ENCODE measurements at regions not wholly inside any gene's neighbourhood (a gene's known extent, or its start where the extent isn't known, plus 50 kb on each side); places are given as distances from the start of the nearest gene placed in this dataset.

- Histone ChIP-seq H3K9me2 (replicated peaks; ENCODE audit: control insufficient read depth, low read length) (no peaks in the 10 kb centered on the region), H3K36me3 (ENCODE audit: control insufficient read depth, low read length) (no peaks in the 10 kb centered on the region), H3K4me1 (ENCODE audit: control insufficient read depth, low read length) (no peaks in the 10 kb centered on the region), H3K79me2 (ENCODE audit: control insufficient read depth, low read length) (no peaks in the 10 kb centered on the region), H3K9me3 (ENCODE audit: control insufficient read depth, insufficient read depth, low read length) (no peaks in the 10 kb centered on the region), H3K27ac (ENCODE audit: low read depth, low read length) (no peak overlapping the region), H3K27me3 (ENCODE audit: control insufficient read depth, low read length) (no peaks in the 10 kb centered on the region), H3F3A (ENCODE audit: control insufficient read depth, insufficient read depth) (no peaks in the 10 kb centered on the region), H3K4me3 (ENCODE audit: low read length) (no peak overlapping the region), H4K20me1 (ENCODE audit: control insufficient read depth, insufficient read depth, low read depth, low read length) (no peaks in the 10 kb centered on the region), H3K4me2 (ENCODE audit: low read length) (no peak overlapping the region)
- no peak for TF ChIP-seq EZH2phosphoT487 (IDR thresholded peaks at IDR 0.05; ENCODE audit: borderline replicate concordance, low read length)
- TF ChIP-seq CTCF (IDR thresholded peaks at IDR 0.05; ENCODE audit: low read depth, low read length, poor library complexity, severe bottlenecking) = no peak
These were observed 112.2 kb downstream of the TBX5 start for GRCh38 chr12:114293571-114294302.

- no peaks in the 10 kb centered on the region for H3K36me3 ChIP-seq (ENCODE audit: control insufficient read depth, low read length)
- no peaks in the 10 kb centered on the region for H3K27me3 ChIP-seq (ENCODE audit: control insufficient read depth, low read length)
- TF ChIP-seq EZH2phosphoT487 (IDR thresholded peaks at IDR 0.05; ENCODE audit: borderline replicate concordance, low read length) (no peak), CTCF (IDR thresholded peaks at IDR 0.05; ENCODE audit: low read depth, low read length, poor library complexity, severe bottlenecking) (no peak)
- no peak overlapping the region for H3K4me3 ChIP-seq (ENCODE audit: low read length)
- H3K4me1 ChIP-seq (ENCODE audit: control insufficient read depth, low read length) = no peaks in the 10 kb centered on the region
- H3K79me2 ChIP-seq (ENCODE audit: control insufficient read depth, low read length) = no peaks in the 10 kb centered on the region
- no peak overlapping the region for H3K27ac ChIP-seq (ENCODE audit: low read depth, low read length)
- H3K9me3 ChIP-seq (ENCODE audit: control insufficient read depth, insufficient read depth, low read length) = no peaks in the 10 kb centered on the region
- H4K20me1 ChIP-seq (ENCODE audit: control insufficient read depth, insufficient read depth, low read depth, low read length) = no peaks in the 10 kb centered on the region
- no peak overlapping the region for H3K4me2 ChIP-seq (ENCODE audit: low read length)
- no peaks in the 10 kb centered on the region for H3F3A ChIP-seq (ENCODE audit: control insufficient read depth, insufficient read depth)
- no peaks in the 10 kb centered on the region for H3K9me2 ChIP-seq (replicated peaks; ENCODE audit: control insufficient read depth, low read length)
These were observed 112.9 kb downstream of the TBX5 start for GRCh38 chr12:114293073-114293472.

- no peak overlapping the region for H3K4me2 ChIP-seq (ENCODE audit: low read length)
- no peak overlapping the region for H3K27ac ChIP-seq (ENCODE audit: low read depth, low read length)
- no peak overlapping the region for H3K4me3 ChIP-seq (ENCODE audit: low read length)
- no peaks in the 10 kb centered on the region for H3K79me2 ChIP-seq (ENCODE audit: control insufficient read depth, low read length)
- no peaks in the 10 kb centered on the region for H3K36me3 ChIP-seq (ENCODE audit: control insufficient read depth, low read length)
- no peaks in the 10 kb centered on the region for H3F3A ChIP-seq (ENCODE audit: control insufficient read depth, insufficient read depth)
- TF ChIP-seq EZH2phosphoT487 (IDR thresholded peaks at IDR 0.05; ENCODE audit: borderline replicate concordance, low read length) = no peak
- no peaks in the 10 kb centered on the region for H3K27me3 ChIP-seq (ENCODE audit: control insufficient read depth, low read length)
- H4K20me1 ChIP-seq (ENCODE audit: control insufficient read depth, insufficient read depth, low read depth, low read length) = no peaks in the 10 kb centered on the region
- no peaks in the 10 kb centered on the region for H3K9me2 ChIP-seq (replicated peaks; ENCODE audit: control insufficient read depth, low read length)
- no peaks in the 10 kb centered on the region for H3K9me3 ChIP-seq (ENCODE audit: control insufficient read depth, insufficient read depth, low read length)
- no peaks in the 10 kb centered on the region for H3K4me1 ChIP-seq (ENCODE audit: control insufficient read depth, low read length)
These were observed 114.4 kb downstream of the TBX5 start for GRCh38 chr12:114291389-114292060.

Data from DOHH2 (cell line).